H1 (cell line): ENCODE measurements at regions not wholly inside any gene's neighbourhood (a gene's known extent, or its start where the extent isn't known, plus 50 kb on each side); places are given as distances from the start of the nearest gene placed in this dataset.

Experiments
- CTCF ChIA-PET: fragments of 300-600 bp; sonication (Branson Sonifier 250); formaldehyde crosslinking; loops from one replicate; lab custom pipeline; 2021; ENCODE audit not compliant: partially characterized antibody; lab: Charles Lee
- POLR2A ChIA-PET: fragments of 300-600 bp; sonication (Branson Sonifier 250); formaldehyde crosslinking; loops from one replicate; lab custom pipeline; 2021; ENCODE audit warnings: inconsistent platforms; ENCODE audit not compliant: partially characterized antibody; lab: Charles Lee
- DNase-seq, 2 experiments: peaks; one replicate each; pipeline versions ENCODE4 v3.0.0 to v3.0.0-alpha.2; 2010 to 2022; ENCODE audit warnings: low spot score in 2 of 2, low read depth in 1 of 2, mixed read lengths in 1 of 2
- FAIRE-seq: peaks from 2 replicates; lab custom pipeline; 2011; peaks lifted over from hg19 to GRCh38; lab: Jason Lieb, UNC
- H2AFZ ChIP-seq: 2 replicates; pipeline ENCODE4 v1.8.1; 2012; ENCODE audit warnings: low read length, inconsistent platforms
- H2AK5ac ChIP-seq: 2 replicates; pipeline ENCODE4 v1.6.1; 2013; ENCODE audit warnings: low read depth, low read length
- H2BK120ac ChIP-seq: replicated peaks from 2 replicates; pipeline ENCODE3; 2013; ENCODE audit warnings: low read depth, low read length, inconsistent platforms
- H2BK12ac ChIP-seq: 2 replicates; pipeline ENCODE4 v1.6.1; 2013; ENCODE audit warnings: low read depth, low read length
- H2BK15ac ChIP-seq: 2 replicates; pipeline ENCODE4 v1.6.1; 2013; ENCODE audit warnings: low read length
- H2BK20ac ChIP-seq: 2 replicates; pipeline ENCODE4 v1.6.1; 2013; ENCODE audit warnings: low read length
- H2BK5ac ChIP-seq: 2 replicates; pipeline ENCODE4 v1.6.1; 2013; ENCODE audit warnings: low read depth, low read length
- H3K14ac ChIP-seq: 2 replicates; pipeline ENCODE4 v1.6.1; 2013; ENCODE audit warnings: inconsistent platforms; ENCODE audit not compliant: insufficient read length
- H3K18ac ChIP-seq: 2 replicates; pipeline ENCODE4 v1.6.1; 2013; ENCODE audit warnings: low read length; ENCODE audit errors: extremely low read depth
- H3K23ac ChIP-seq: 2 replicates; pipeline ENCODE4 v1.6.1; 2013; ENCODE audit warnings: inconsistent platforms; ENCODE audit not compliant: insufficient read length
- H3K23me2 ChIP-seq: 2 replicates; pipeline ENCODE4 v1.6.1; 2013; ENCODE audit warnings: low read depth, low read length
- H3K27ac ChIP-seq: 2 replicates; pipeline ENCODE4 v1.6.1; 2011; ENCODE audit warnings: low read depth, low read length, inconsistent platforms
- H3K27me3 ChIP-seq, 4 experiments: replicated peaks in 1 of 4; 1 replicate in 1 of 4; 2 replicates in 3 of 4; pipeline versions ENCODE4 v1.6.1 to v1.8.1; 2011 to 2013; ENCODE audit warnings: low read length in 3 of 4, mild to moderate bottlenecking in 3 of 4, inconsistent platforms in 2 of 4, mixed read lengths in 2 of 4, moderate library complexity in 1 of 4; ENCODE audit not compliant: control insufficient read depth in 3 of 4, insufficient read depth in 3 of 4; ENCODE audit errors: extremely low read depth in 1 of 4
- H3K36me3 ChIP-seq, 4 experiments: 2 replicates each; pipeline versions ENCODE4 v1.6.1 to v1.8.1; 2011 to 2013; ENCODE audit warnings: mild to moderate bottlenecking in 4 of 4, low read length in 3 of 4, moderate library complexity in 2 of 4, control low read depth in 1 of 4, inconsistent platforms in 1 of 4; ENCODE audit not compliant: insufficient read depth in 4 of 4, control insufficient read depth in 2 of 4
- H3K4ac ChIP-seq: replicated peaks from 2 replicates; pipeline ENCODE3; 2013; ENCODE audit warnings: low read length, low read depth, mixed read lengths, inconsistent platforms; ENCODE audit not compliant: insufficient read length
- H3K4me1 ChIP-seq, 4 experiments: replicated peaks in 1 of 4; 1 replicate in 1 of 4; 2 replicates in 3 of 4; pipeline versions ENCODE4 v1.6.1 to v1.8.1; 2011 to 2013; ENCODE audit warnings: low read length in 3 of 4, inconsistent platforms in 2 of 4, mixed read lengths in 1 of 4; ENCODE audit not compliant: insufficient read depth in 4 of 4, control insufficient read depth in 3 of 4
- H3K4me2 ChIP-seq, 2 experiments: 2 replicates each; pipeline versions ENCODE4 v1.6.1 to v1.8.1; 2011 to 2013; ENCODE audit warnings: low read depth in 2 of 2, low read length in 2 of 2, control low read depth in 1 of 2, inconsistent platforms in 1 of 2, mild to moderate bottlenecking in 1 of 2; ENCODE audit not compliant: insufficient read depth in 1 of 2
- H3K4me3 ChIP-seq, 4 experiments: fragments of 200-600, 300-600 bp in 1 of 4; sonication (generic), shearing (Covaris generic), sonication (Bioruptor Twin) in 1 of 4; 2 replicates each; pipeline versions ENCODE4 v1.5.1 to v1.8.1; 2011 to 2016; ENCODE audit warnings: low read length in 4 of 4, low read depth in 3 of 4, control low read depth in 2 of 4, inconsistent platforms in 2 of 4, mild to moderate bottlenecking in 2 of 4, mixed read lengths in 1 of 4, moderate library complexity in 1 of 4; ENCODE audit not compliant: insufficient read depth in 2 of 4; ENCODE audit errors: extremely low read depth in 1 of 4
- H3K56ac ChIP-seq: replicated peaks from 2 replicates; pipeline ENCODE3; 2013; ENCODE audit warnings: low read depth, mild to moderate bottlenecking, mixed read lengths, low read length, inconsistent platforms; ENCODE audit not compliant: insufficient read length
- H3K79me1 ChIP-seq: 2 replicates; pipeline ENCODE4 v1.6.1; 2013; ENCODE audit warnings: low read depth, low read length, control low read depth
- H3K79me2 ChIP-seq, 2 experiments: 2 replicates each; pipeline versions ENCODE4 v1.6.1 to v1.8.1; 2012 to 2013; ENCODE audit warnings: low read length in 2 of 2, mild to moderate bottlenecking in 2 of 2, inconsistent platforms in 1 of 2; ENCODE audit not compliant: insufficient read depth in 2 of 2, control insufficient read depth in 1 of 2
- H3K9ac ChIP-seq, 4 experiments: replicated peaks in 1 of 4; 1 replicate in 1 of 4; 2 replicates in 3 of 4; pipeline versions ENCODE4 v1.6.1 to v1.8.1; 2011 to 2013; ENCODE audit warnings: low read depth in 3 of 4, low read length in 3 of 4, control low read depth in 2 of 4, mild to moderate bottlenecking in 2 of 4, moderate library complexity in 2 of 4, inconsistent platforms in 1 of 4; ENCODE audit errors: extremely low read depth in 1 of 4
- H3K9me3 ChIP-seq, 2 experiments: 2 replicates each; pipeline versions ENCODE4 v1.6.1 to v1.8.1; 2012 to 2013; ENCODE audit warnings: mild to moderate bottlenecking in 2 of 2, moderate library complexity in 2 of 2, control low read depth in 1 of 2, inconsistent platforms in 1 of 2, low read depth in 1 of 2, low read length in 1 of 2, mixed read lengths in 1 of 2; ENCODE audit not compliant: insufficient read depth in 2 of 2
- H4K20me1 ChIP-seq, 2 experiments: replicated peaks in 1 of 2; 2 replicates each; pipeline versions ENCODE3 to v1.8.1; 2011 to 2013; ENCODE audit warnings: inconsistent platforms in 2 of 2, low read length in 2 of 2, mild to moderate bottlenecking in 1 of 2; ENCODE audit not compliant: insufficient read depth in 2 of 2, control insufficient read depth in 1 of 2
- H4K5ac ChIP-seq: 2 replicates; pipeline ENCODE4 v1.6.1; 2013; ENCODE audit warnings: low read length, low read depth, mixed read lengths, inconsistent platforms; ENCODE audit not compliant: insufficient read length
- H4K8ac ChIP-seq: 2 replicates; pipeline ENCODE4 v1.8.0; 2013; ENCODE audit warnings: mild to moderate bottlenecking, moderate library complexity, low read length, inconsistent platforms; ENCODE audit not compliant: insufficient read depth; ENCODE audit errors: extremely low read depth
- H4K91ac ChIP-seq: replicated peaks from 2 replicates; pipeline ENCODE3; 2013; ENCODE audit warnings: low read length, mixed read lengths, inconsistent platforms; ENCODE audit not compliant: insufficient read length
- RXRA ChIP-seq: IDR thresholded peaks from 2 replicates; pipeline ENCODE4 v1.6.1; 2011; ENCODE audit warnings: low read depth, mild to moderate bottlenecking, low read length, moderate library complexity; ENCODE audit not compliant: insufficient read depth
- SP2 ChIP-seq: IDR thresholded peaks from 2 replicates; pipeline ENCODE4 v1.6.1; 2012; ENCODE audit warnings: mild to moderate bottlenecking, low read length, inconsistent platforms
- TAF1 ChIP-seq: IDR thresholded peaks from 2 replicates; pipeline ENCODE4 v1.6.1; 2011; ENCODE audit warnings: mild to moderate bottlenecking, low read depth, low read length
- WGBS, 2 experiments: shearing (Covaris generic) in 1 of 2; methylation state at CpG; one replicate each; pipeline versions ENCODE4 v1.1.6 to v1.1.7; 2013 to 2015; ENCODE audit warnings: low lambda C conversion rate in 2 of 2, mixed read lengths in 2 of 2, inconsistent platforms in 1 of 2, low coverage in 1 of 2, missing lambda C conversion rate in 1 of 2; ENCODE audit not compliant: insufficient replicate concordance in 2 of 2, insufficient coverage in 1 of 2, insufficient read length in 1 of 2; ENCODE audit errors: extremely low coverage in 1 of 2, missing lambda C conversion rate in 1 of 2; 5-methylcytosine and 5-hydroxymethylcytosine counted together

GRCh38 chr4:181376058-181376457 lies 867.1 kb upstream of the TENM3 start:
- H3K9me3 ChIP-seq: 0 out of 4 replicates have a peak, but pooled peaks cover 0 to 1% of the 10 kb centered on the region in 2 experiments
- H2BK12ac ChIP-seq: no peak overlapping the region
- no peak overlapping the region for H2BK20ac ChIP-seq
- H3K36me3 ChIP-seq: no peaks in the 10 kb centered on the region
- H3K4me1 ChIP-seq: no peaks in the 10 kb centered on the region; a peak in 1 of 7 replicates
- no peak for FAIRE-seq
- TF ChIP-seq RXRA (no peak), TAF1 (no peak), SP2 (no peak)
- TF ChIP-seq, all 59 proteins: peak for 0
- Histone ChIP-seq H3K14ac (no peak overlapping the region), H3K79me1 (no peaks in the 10 kb centered on the region), H2BK5ac (no peak overlapping the region), H3K56ac (no peak overlapping the region), H2AFZ (no peak overlapping the region), H3K4me2 (no peak overlapping the region), H4K8ac (no peak overlapping the region), H3K27ac (no peak overlapping the region), H3K4ac (no peak overlapping the region), H4K20me1 (no peaks in the 10 kb centered on the region), H3K9ac (no peak overlapping the region), H3K4me3 (no peak overlapping the region), H3K79me2 (no peaks in the 10 kb centered on the region), H2BK120ac (no peak overlapping the region), H4K91ac (no peak overlapping the region), H3K23me2 (no peaks in the 10 kb centered on the region), H2BK15ac (no peak overlapping the region), H3K27me3 (no peaks in the 10 kb centered on the region), H2AK5ac (no peak overlapping the region), H3K23ac (no peak overlapping the region), H3K18ac (no peak overlapping the region), H4K5ac (no peak overlapping the region)
- ChIA-PET POLR2A (no interaction called here), CTCF (no interaction called here)
- 76% methylated on average over 8 of the region's 8 CpGs; no CpG with 5 or more reads in 1 of the 2 experiments for WGBS, 2 experiments
- no peak for DNase-seq
